ENCODE measurements at regions not wholly inside any gene's neighbourhood (a gene's known extent, or its start where the extent isn't known, plus 50 kb on each side); places are given as distances from the start of the nearest gene placed in this dataset. TPM values are rescaled to one million over a fixed set of nuclear protein-coding genes. Genes with fewer than 3 reads are reported as not detected.

- no peak for ATAC-seq (ENCODE audit: low FRiP score)
- no peak for TF ChIP-seq CTCF (IDR thresholded peaks at IDR 0.05)
Observed at GRCh38 chr18:42689310-42689709, 426.2 kb downstream of the RIT2 start.

More at GRCh38 chr18:42689310-42689709, 426.2 kb downstream of the RIT2 start:
- DNase-seq (ENCODE audit: low spot score), result no peak

Small RNA genes lying in the stretch of these regions (small RNA-seq; reads per million reads assigned to genes)
- not detected for gene RNA5SP454

All from omental fat pad (tissue), 3 donors.